ENCODE measurements at regions not wholly inside any gene's neighbourhood (a gene's known extent, or its start where the extent isn't known, plus 50 kb on each side); places are given as distances from the start of the nearest gene placed in this dataset.

GRCh38 chr16:49121636-49122035, 160.0 kb downstream of the CBLN1 start:
- no peak for DNase-seq

GRCh38 chr16:49120631-49121030, 161.0 kb downstream of the CBLN1 start:
- no peak for DNase-seq

GRCh38 chr16:49116873-49117272, 164.8 kb downstream of the CBLN1 start:
- DNase-seq: no peak

GRCh38 chr16:49115956-49116355, 165.7 kb downstream of the CBLN1 start:
- DNase-seq: no peak

- DNase-seq: no peak
Measured at GRCh38 chr16:49112754-49113153, 168.9 kb downstream of the CBLN1 start.

- no peak for DNase-seq
Measured at GRCh38 chr16:49111351-49111750, 170.3 kb downstream of the CBLN1 start.

GRCh38 chr16:49108611-49109010, 173.0 kb downstream of the CBLN1 start:
- DNase-seq: no peak

GRCh38 chr16:49103298-49103697, 178.3 kb downstream of the CBLN1 start:
- no peak for DNase-seq

GRCh38 chr16:49101997-49102396, 179.6 kb downstream of the CBLN1 start:
- no peak for DNase-seq

- DNase-seq: no peak
Measured at GRCh38 chr16:49100366-49100765, 181.3 kb downstream of the CBLN1 start.

GRCh38 chr16:49097964-49098363, 183.7 kb downstream of the CBLN1 start:
- no peak for DNase-seq

- DNase-seq: no peak
Measured at GRCh38 chr16:49096176-49096945, 185.3 kb downstream of the CBLN1 start.

GRCh38 chr16:49095539-49095938, 186.1 kb downstream of the CBLN1 start:
- DNase-seq: no peak

- no peak for DNase-seq
Measured at GRCh38 chr16:49094471-49094870, 187.2 kb downstream of the CBLN1 start.

- no peak for DNase-seq
Measured at GRCh38 chr16:49093939-49094338, 187.7 kb downstream of the CBLN1 start.

- no peak for DNase-seq
Measured at GRCh38 chr16:49092704-49093103, 188.9 kb downstream of the CBLN1 start.

- DNase-seq: no peak
Measured at GRCh38 chr16:49089533-49089932, 192.1 kb downstream of the CBLN1 start.

GRCh38 chr16:49089039-49089438, 192.6 kb downstream of the CBLN1 start:
- no peak for DNase-seq

GRCh38 chr16:49085686-49086085, 196.0 kb downstream of the CBLN1 start:
- no peak for DNase-seq

- DNase-seq: no peak
Measured at GRCh38 chr16:49084628-49085390, 196.8 kb downstream of the CBLN1 start.

- DNase-seq: no peak
Measured at GRCh38 chr16:49081554-49081953, 200.1 kb downstream of the CBLN1 start.

- no peak for DNase-seq
Measured at GRCh38 chr16:49081086-49081485, 200.6 kb downstream of the CBLN1 start.

- no peak for DNase-seq
Measured at GRCh38 chr16:49078571-49078970, 203.1 kb downstream of the CBLN1 start.

GRCh38 chr16:49078104-49078503, 203.5 kb downstream of the CBLN1 start:
- no peak for DNase-seq
